Keratinocyte (primary cell): ENCODE measurements at regions not wholly inside any gene's neighbourhood (a gene's known extent, or its start where the extent isn't known, plus 50 kb on each side); places are given as distances from the start of the nearest gene placed in this dataset.

Experiments used
- DNase-seq: peaks from one replicate; pipeline ENCODE4 v3.0.0-alpha.2; 2011; ENCODE audit warnings: low read depth, missing footprints, low spot score
- FAIRE-seq: peaks from 2 replicates; lab custom pipeline; 2011; peaks lifted over from hg19 to GRCh38; lab: Jason Lieb, UNC
- H2AFZ ChIP-seq: 2 replicates; pipeline ENCODE4 v1.6.0; 2012; ENCODE audit warnings: low read length, control low read depth, inconsistent platforms; ENCODE audit not compliant: control insufficient read depth
- H3K27ac ChIP-seq: 2 replicates; pipeline ENCODE4 v1.5.1; 2011; ENCODE audit warnings: low read length; ENCODE audit not compliant: control insufficient read depth, insufficient read depth
- H3K27me3 ChIP-seq: 3 replicates; pipeline ENCODE4 v1.6.0; 2011; ENCODE audit warnings: low read length; ENCODE audit not compliant: control insufficient read depth, insufficient read depth; ENCODE audit errors: extremely low read depth
- H3K36me3 ChIP-seq, 2 experiments: 2 replicates in 1 of 2; 3 replicates in 1 of 2; pipeline ENCODE4 v1.5.1; 2011; ENCODE audit warnings: low read length in 2 of 2, mild to moderate bottlenecking in 1 of 2; ENCODE audit not compliant: control insufficient read depth in 2 of 2, insufficient read depth in 2 of 2; ENCODE audit errors: extremely low read depth in 1 of 2
- H3K4me1 ChIP-seq: 3 replicates; pipeline ENCODE4 v1.5.1; 2011; ENCODE audit warnings: low read length; ENCODE audit not compliant: control insufficient read depth, insufficient read depth; ENCODE audit errors: extremely low read depth
- H3K4me2 ChIP-seq: 3 replicates; pipeline ENCODE4 v1.6.0; 2011; ENCODE audit warnings: low read depth, low read length; ENCODE audit not compliant: control insufficient read depth, insufficient read depth; ENCODE audit errors: extremely low read depth
- H3K4me3 ChIP-seq, 3 experiments: fragments of 200-600 bp in 1 of 3; sonication (generic) in 1 of 3; 2 replicates in 2 of 3; 3 replicates in 1 of 3; pipeline ENCODE4 v1.5.1; 2011 to 2016; ENCODE audit warnings: low read length in 3 of 3, mild to moderate bottlenecking in 3 of 3, control low read depth in 2 of 3, inconsistent platforms in 1 of 3, low read depth in 1 of 3, mixed read lengths in 1 of 3, mixed run types in 1 of 3, moderate library complexity in 1 of 3; ENCODE audit not compliant: control insufficient read depth in 2 of 3, insufficient read depth in 2 of 3; ENCODE audit errors: extremely low read depth in 1 of 3
- H3K79me2 ChIP-seq: 2 replicates; pipeline ENCODE4 v1.6.0; 2012; ENCODE audit warnings: low read length; ENCODE audit not compliant: control insufficient read depth, insufficient read depth
- H3K9ac ChIP-seq: 3 replicates; pipeline ENCODE4 v1.6.0; 2011; ENCODE audit warnings: low read length; ENCODE audit not compliant: control insufficient read depth, insufficient read depth; ENCODE audit errors: extremely low read depth
- H3K9me1 ChIP-seq: 3 replicates; pipeline ENCODE4 v1.6.0; 2011; ENCODE audit warnings: low read length; ENCODE audit not compliant: control insufficient read depth, insufficient read depth; ENCODE audit errors: extremely low read depth
- H3K9me3 ChIP-seq: 2 replicates; pipeline ENCODE4 v1.5.1; 2012; ENCODE audit warnings: low read depth, low read length; ENCODE audit not compliant: control insufficient read depth
- H4K20me1 ChIP-seq: 3 replicates; pipeline ENCODE4 v1.6.0; 2011; ENCODE audit warnings: low read length; ENCODE audit not compliant: control insufficient read depth, insufficient read depth; ENCODE audit errors: extremely low read depth
- CTCF ChIP-seq, 3 experiments: IDR thresholded peaks in 1 of 3; conservative IDR thresholded peaks in 1 of 3; optimal IDR thresholded peaks in 1 of 3; 2 replicates in 2 of 3; 3 replicates in 1 of 3; pipeline versions ENCODE3 to v1.5.1; 2011; ENCODE audit warnings: low read length in 3 of 3, mild to moderate bottlenecking in 3 of 3, moderate library complexity in 2 of 3, control low read depth in 1 of 3, inconsistent platforms in 1 of 3; ENCODE audit not compliant: insufficient read depth in 2 of 3; ENCODE audit errors: extremely low read depth in 1 of 3
- EZH2 ChIP-seq: IDR thresholded peaks from one replicate; pipeline ENCODE4 v1.6.1; 2012; ENCODE audit warnings: inconsistent platforms, mild to moderate bottlenecking, low read length, moderate library complexity
- dilution Hi-C: fragments of 300-500 bp; cut with MboI; formaldehyde crosslinking; loops from one replicate; pipeline ENCODE4 v1.7.0; 2020; ENCODE audit warnings: low sequenced_read_pairs; ENCODE audit not compliant: extremely low pct_ligation_motif_present

- H3K36me3 ChIP-seq: no peaks in the 10 kb centered on the region
- no peak overlapping the region for H2AFZ ChIP-seq
- no peak overlapping the region for H3K27ac ChIP-seq
- no peaks in the 10 kb centered on the region for H3K79me2 ChIP-seq
- no peaks in the 10 kb centered on the region for H3K27me3 ChIP-seq
- FAIRE-seq (no peak), DNase-seq (no peak)
- dilution Hi-C loops: no loop called here
- no peak overlapping the region for H3K4me3 ChIP-seq
- no peak for TF ChIP-seq EZH2
- H3K9me1 ChIP-seq: no peaks in the 10 kb centered on the region
- H3K9ac ChIP-seq: no peak overlapping the region
- H3K4me1 ChIP-seq: no peaks in the 10 kb centered on the region
- H3K9me3 ChIP-seq: no peaks in the 10 kb centered on the region
- H4K20me1 ChIP-seq: no peaks in the 10 kb centered on the region
- H3K4me2 ChIP-seq: no peak overlapping the region
Measured at GRCh38 chr10:2232479-2232878, 495.2 kb upstream of the ADARB2 start.

GRCh38 chr10:2230478-2230877 is 493.2 kb upstream of the ADARB2 start:
- TF ChIP-seq CTCF (optimal IDR thresholded peaks at IDR 0.05 in 1 of 3, IDR thresholded peaks at IDR 0.05 in 1 of 3, conservative IDR thresholded peaks at IDR 0.05 in 1 of 3; ENCODE audit: extremely low read depth in 1 of 3, insufficient read depth in 2 of 3, low read length in 3 of 3) (no peak), EZH2 (no peak)
- Histone ChIP-seq H3K4me1 (no peaks in the 10 kb centered on the region), H3K27ac (no peak overlapping the region), H3K9me3 (no peaks in the 10 kb centered on the region), H3K36me3 (no peaks in the 10 kb centered on the region), H2AFZ (no peak overlapping the region), H3K79me2 (no peaks in the 10 kb centered on the region), H3K4me2 (no peak overlapping the region), H4K20me1 (no peaks in the 10 kb centered on the region), H3K9me1 (no peaks in the 10 kb centered on the region), H3K4me3 (no peak overlapping the region), H3K27me3 (no peaks in the 10 kb centered on the region), H3K9ac (no peak overlapping the region)
- dilution Hi-C loops: no loop called here
- DNase-seq (no peak), FAIRE-seq (no peak)

GRCh38 chr10:2228320-2228901 is 491.1 kb upstream of the ADARB2 start:
- H3K9ac ChIP-seq: no peak overlapping the region
- H3K36me3 ChIP-seq: no peaks in the 10 kb centered on the region
- no peak overlapping the region for H3K4me3 ChIP-seq
- no peak overlapping the region for H3K27ac ChIP-seq
- no peaks in the 10 kb centered on the region for H3K27me3 ChIP-seq
- TF ChIP-seq CTCF (optimal IDR thresholded peaks at IDR 0.05 in 1 of 3, IDR thresholded peaks at IDR 0.05 in 1 of 3, conservative IDR thresholded peaks at IDR 0.05 in 1 of 3; ENCODE audit: extremely low read depth in 1 of 3, insufficient read depth in 2 of 3, low read length in 3 of 3) (no peak), EZH2 (no peak)
- no peak for FAIRE-seq
- DNase-seq: no peak
- no peaks in the 10 kb centered on the region for H3K9me3 ChIP-seq
- H4K20me1 ChIP-seq: no peaks in the 10 kb centered on the region
- H3K79me2 ChIP-seq: no peaks in the 10 kb centered on the region
- no peak overlapping the region for H2AFZ ChIP-seq
- H3K9me1 ChIP-seq: no peaks in the 10 kb centered on the region
- no peak overlapping the region for H3K4me2 ChIP-seq
- H3K4me1 ChIP-seq: no peaks in the 10 kb centered on the region
- dilution Hi-C loops: no loop called here
